ENCODE measurements at regions not wholly inside any gene's neighbourhood (a gene's known extent, or its start where the extent isn't known, plus 50 kb on each side); places are given as distances from the start of the nearest gene placed in this dataset.

GRCh38 chr10:93223336-93223735 is 149.6 kb downstream of the CYP26A1 start:
- TF ChIP-seq CTCF (conservative IDR thresholded peaks at IDR 0.05 in 1 of 2, IDR thresholded peaks at IDR 0.05 in 1 of 2; ENCODE audit: low read depth in 1 of 2, low read length in 2 of 2) (no peak), EZH2 (IDR thresholded peaks at IDR 0.05; ENCODE audit: low read length, missing control alignments) (no peak)
